Body of pancreas (tissue), 4 donors: ENCODE measurements at regions not wholly inside any gene's neighbourhood (a gene's known extent, or its start where the extent isn't known, plus 50 kb on each side); places are given as distances from the start of the nearest gene placed in this dataset.

ENCODE experiments used
- ATAC-seq: fragments of 150-250 bp; one replicate; pipeline ENCODE4 v1.9.1; 2016
- DNase-seq, 4 donors: peaks; one replicate each; pipeline ENCODE4 v3.0.0-alpha.2; 2019
- H3K27ac ChIP-seq, 4 donors: fragments of 200-600 bp; sonication (generic); 1 replicate in 3 of 4; 2 replicates in 1 of 4; pipeline versions ENCODE4 v1.5.1 to v1.6.1; 2016 to 2019; ENCODE audit warnings: mild to moderate bottlenecking in 1 of 4, mixed read lengths in 1 of 4, moderate library complexity in 1 of 4
- H3K27me3 ChIP-seq, 2 donors: fragments of 200-600 bp; sonication (generic); one replicate each; pipeline ENCODE4 v1.6.0; 2016; ENCODE audit warnings: mild to moderate bottlenecking in 1 of 2
- H3K36me3 ChIP-seq, 2 donors: fragments of 200-600 bp; sonication (generic); replicated peaks in 1 of 2; 2 replicates each; pipeline ENCODE4 v1.5.1; 2016; ENCODE audit warnings: low read depth in 2 of 2; ENCODE audit not compliant: insufficient read depth in 1 of 2
- H3K4me1 ChIP-seq: fragments of 200-600 bp; sonication (generic); one replicate; pipeline ENCODE4 v1.6.0; 2016
- H3K4me3 ChIP-seq, 2 donors: fragments of 200-600 bp; sonication (generic); 1 replicate in 1 of 2; 2 replicates in 1 of 2; pipeline ENCODE4 v1.5.1; 2016 to 2019
- H3K9me3 ChIP-seq, 3 donors: fragments of 200-600 bp; sonication (generic); 1 replicate in 2 of 3; 2 replicates in 1 of 3; pipeline ENCODE4 v1.5.1; 2016
- POLR2A ChIP-seq, 3 donors: fragments of 450-650 bp; IDR thresholded peaks; one replicate each; pipeline ENCODE4 v1.6.1; 2016; ENCODE audit warnings: antibody characterized with exemption in 3 of 3, mild to moderate bottlenecking in 2 of 3
- WGBS, 2 donors: methylation state at CpG; one replicate each; pipeline ENCODE4 v1.1.5; 2017; 5-methylcytosine and 5-hydroxymethylcytosine counted together
- intact Hi-C: fragments of 100-400 bp; cut with DNase I; formaldehyde crosslinking; loops from one replicate; pipeline ENCODE4 v1.15.1; 2023
- TF ChIP-seq, protein P1 (sequence below), 7 experiments: fragments of 450-650 bp in 4 of 7; fragments of 200-600 bp in 3 of 7; sonication (generic) in 3 of 7; IDR thresholded peaks; one replicate each; pipeline ENCODE4 v1.5.1; 2016 to 2019; ENCODE audit warnings: antibody characterized with exemption in 7 of 7

DNA sequence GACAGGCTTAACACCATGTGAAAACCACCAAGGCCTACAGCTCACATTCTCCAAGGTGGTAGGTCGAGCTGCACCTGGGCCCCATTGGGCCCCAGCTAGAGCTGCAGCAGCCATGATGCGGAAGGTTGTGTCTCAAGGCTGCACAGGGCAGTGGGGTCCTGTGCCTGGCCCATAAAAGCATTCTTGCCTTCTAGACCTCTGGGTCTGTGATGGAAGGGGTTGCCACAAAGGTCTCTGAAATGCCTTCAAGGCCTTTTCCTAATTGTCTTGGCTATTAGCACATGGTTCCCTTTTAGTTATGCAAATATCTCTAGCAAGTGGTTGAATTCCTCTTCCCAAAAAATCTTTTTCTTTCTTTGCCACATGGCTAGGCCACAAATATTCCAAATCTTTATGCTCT lies 52.5 kb upstream of the C11orf58 start:
- H3K27ac ChIP-seq, result no peak overlapping the region
- intact Hi-C loops, result no loop called here
- no peaks in the 10 kb centered on the region for H3K36me3 ChIP-seq
- ATAC-seq, result no peak
- H3K27me3 ChIP-seq, result no peaks in the 10 kb centered on the region
- 92 to 96% methylated on average over 2 of the region's 2 CpGs for WGBS, 2 donors
- TF ChIP-seq POLR2A (IDR thresholded peaks at IDR 0.05), result no peak
- TF ChIP-seq, protein P1, sequence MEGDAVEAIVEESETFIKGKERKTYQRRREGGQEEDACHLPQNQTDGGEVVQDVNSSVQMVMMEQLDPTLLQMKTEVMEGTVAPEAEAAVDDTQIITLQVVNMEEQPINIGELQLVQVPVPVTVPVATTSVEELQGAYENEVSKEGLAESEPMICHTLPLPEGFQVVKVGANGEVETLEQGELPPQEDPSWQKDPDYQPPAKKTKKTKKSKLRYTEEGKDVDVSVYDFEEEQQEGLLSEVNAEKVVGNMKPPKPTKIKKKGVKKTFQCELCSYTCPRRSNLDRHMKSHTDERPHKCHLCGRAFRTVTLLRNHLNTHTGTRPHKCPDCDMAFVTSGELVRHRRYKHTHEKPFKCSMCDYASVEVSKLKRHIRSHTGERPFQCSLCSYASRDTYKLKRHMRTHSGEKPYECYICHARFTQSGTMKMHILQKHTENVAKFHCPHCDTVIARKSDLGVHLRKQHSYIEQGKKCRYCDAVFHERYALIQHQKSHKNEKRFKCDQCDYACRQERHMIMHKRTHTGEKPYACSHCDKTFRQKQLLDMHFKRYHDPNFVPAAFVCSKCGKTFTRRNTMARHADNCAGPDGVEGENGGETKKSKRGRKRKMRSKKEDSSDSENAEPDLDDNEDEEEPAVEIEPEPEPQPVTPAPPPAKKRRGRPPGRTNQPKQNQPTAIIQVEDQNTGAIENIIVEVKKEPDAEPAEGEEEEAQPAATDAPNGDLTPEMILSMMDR (IDR thresholded peaks at IDR 0.05), result no peak
- no peaks in the 10 kb centered on the region for H3K9me3 ChIP-seq
- no peaks in the 10 kb centered on the region for H3K4me1 ChIP-seq
- no peak for DNase-seq
- H3K4me3 ChIP-seq, result no peak overlapping the region

- Histone ChIP-seq H3K9me3 (no peaks in the 10 kb centered on the region), H3K27ac (no peak overlapping the region), H3K27me3 (no peaks in the 10 kb centered on the region), H3K4me1 (no peaks in the 10 kb centered on the region), H3K36me3 (no peaks in the 10 kb centered on the region), H3K4me3 (no peak overlapping the region)
- intact Hi-C loops, result no loop called here
- DNase-seq (no peak), ATAC-seq (no peak)
- 56 to 65% methylated on average over 4 to 7 of the region's 7 CpGs for WGBS, 2 donors
- TF ChIP-seq, protein P1 (IDR thresholded peaks at IDR 0.05), result no peak
Measured at GRCh38 chr11:16678466-16679116, 59.9 kb upstream of the C11orf58 start.

DNA sequence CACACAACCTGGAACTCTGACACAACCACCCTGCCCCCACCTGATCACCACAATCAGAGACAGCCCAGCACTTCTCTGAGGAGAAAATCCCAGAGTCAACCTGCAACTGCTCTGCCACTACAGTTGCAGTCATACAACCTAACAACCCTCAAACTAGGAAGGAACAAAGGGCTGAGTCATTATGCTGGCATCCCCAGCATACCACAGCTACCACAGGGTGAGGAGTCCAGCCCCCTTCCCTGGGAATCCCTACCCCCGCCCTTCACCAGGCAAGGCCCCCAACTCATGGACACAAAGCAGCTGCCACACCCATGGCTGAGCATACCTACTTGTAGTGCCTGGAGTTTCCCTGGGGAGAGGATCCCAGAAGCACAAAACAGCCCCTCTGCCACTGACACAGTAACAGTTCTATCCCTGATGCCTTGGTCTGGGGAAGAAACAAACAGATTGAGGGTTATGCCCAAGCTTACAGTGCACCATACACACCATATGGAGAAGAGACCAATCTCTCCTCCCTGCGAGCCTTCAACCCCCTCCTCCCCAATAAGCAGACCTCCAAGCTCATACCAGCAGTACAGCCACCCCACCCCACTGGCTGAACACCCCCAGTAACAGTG lies 68.5 kb upstream of the C11orf58 start:
- ATAC-seq (no peak), DNase-seq (no peak)
- Histone ChIP-seq H3K27me3 (no peaks in the 10 kb centered on the region), H3K36me3 (no peaks in the 10 kb centered on the region), H3K4me3 (no peak overlapping the region), H3K9me3 (no peaks in the 10 kb centered on the region), H3K27ac (no peak overlapping the region), H3K4me1 (no peaks in the 10 kb centered on the region)
- WGBS, 2 donors, result 85% methylated on average over 2 of the region's 2 CpGs
- TF ChIP-seq, protein P1 (IDR thresholded peaks at IDR 0.05), result no peak
- TF ChIP-seq POLR2A (IDR thresholded peaks at IDR 0.05), result no peak
- intact Hi-C loops, result no loop called here

DNA sequence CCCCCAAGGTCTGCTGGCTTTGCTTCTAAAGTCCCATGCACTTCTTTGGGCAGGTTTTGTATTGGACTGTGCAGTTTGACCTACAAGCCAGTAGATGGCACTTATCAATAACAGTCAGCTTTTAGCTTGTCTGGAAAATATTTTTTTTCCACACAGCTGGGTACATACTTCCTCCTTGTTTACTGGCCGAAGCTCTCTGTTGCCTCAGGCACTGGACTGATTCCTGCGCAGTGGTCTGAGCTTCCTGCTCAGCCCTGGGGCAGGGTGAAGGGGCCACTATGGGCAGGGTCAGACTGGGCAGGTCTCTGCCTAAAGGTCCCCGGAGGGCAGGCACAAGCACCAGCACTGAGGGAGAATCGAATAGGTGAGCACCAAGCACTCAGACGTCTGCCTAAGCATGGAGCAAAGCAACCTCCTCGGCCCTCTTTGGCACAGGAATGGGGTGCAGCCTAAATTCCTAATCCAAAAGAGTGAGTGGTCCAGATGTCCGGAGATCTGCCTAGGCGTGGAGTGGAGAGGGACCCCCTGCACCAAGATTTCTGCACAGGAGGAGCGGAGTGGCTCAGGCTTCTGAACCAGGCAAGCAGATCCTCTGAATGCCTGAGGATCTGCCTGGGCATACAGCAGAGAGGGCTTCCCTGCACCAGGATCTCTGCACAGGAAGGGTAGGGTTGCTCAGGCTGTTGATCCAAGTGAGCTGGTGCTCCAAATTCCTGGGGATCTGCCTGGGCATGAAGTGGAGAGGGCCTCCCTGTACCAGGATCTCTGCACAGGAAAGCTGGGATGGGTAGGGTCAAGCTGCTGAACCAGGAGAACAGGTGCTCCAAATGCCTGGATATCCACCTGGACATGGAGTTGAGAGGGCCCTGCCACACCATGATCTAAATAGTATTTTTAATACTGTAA lies 105.9 kb upstream of the C11orf58 start:
- Histone ChIP-seq H3K36me3 (no peaks in the 10 kb centered on the region), H3K27ac (no peak overlapping the region), H3K4me1 (no peaks in the 10 kb centered on the region), H3K9me3 (peaks cover 0 to 8% (median 0%) of the 10 kb centered on the region in 3 donors), H3K4me3 (no peak overlapping the region), H3K27me3 (no peaks in the 10 kb centered on the region)
- ATAC-seq (no peak), DNase-seq (no peak)
- intact Hi-C loops, result no loop called here
- 70 to 77% methylated on average over 3 to 9 of the region's 9 CpGs for WGBS, 2 donors
- TF ChIP-seq, protein P1 (IDR thresholded peaks at IDR 0.05), result no peak
- no peak for TF ChIP-seq POLR2A (IDR thresholded peaks at IDR 0.05)
